Neural cell (in vitro differentiated cells): ENCODE measurements at regions not wholly inside any gene's neighbourhood (a gene's known extent, or its start where the extent isn't known, plus 50 kb on each side); places are given as distances from the start of the nearest gene placed in this dataset.

ENCODE experiments used
- H2AFZ ChIP-seq: fragments of 200-600, 300-800 bp; sonication (generic), shearing (Covaris generic); 2 replicates; pipeline ENCODE4 v1.6.0; 2014; ENCODE audit warnings: low read depth, mild to moderate bottlenecking, antibody characterized with exemption, low read length, moderate library complexity
- H3F3A ChIP-seq: fragments of 200-600 bp; shearing (Covaris generic); 2 replicates; pipeline ENCODE4 v1.6.1; 2016; ENCODE audit warnings: mild to moderate bottlenecking, moderate library complexity, mixed read lengths, antibody characterized with exemption, low read length; ENCODE audit not compliant: insufficient read depth, poor library complexity, severe bottlenecking
- H3K27ac ChIP-seq: fragments of 200-600, 300-800 bp; sonication (generic), shearing (Covaris generic); 2 replicates; pipeline ENCODE4 v1.5.1; 2014; ENCODE audit warnings: mild to moderate bottlenecking, low read length, moderate library complexity
- H3K27me3 ChIP-seq: fragments of 300-800, 200-600 bp; sonication (generic), shearing (Covaris generic); 2 replicates; pipeline ENCODE4 v1.6.0; 2014; ENCODE audit warnings: mild to moderate bottlenecking, low read depth, low read length, moderate library complexity; ENCODE audit not compliant: insufficient read depth
- H3K36me3 ChIP-seq: fragments of 300-800, 200-600 bp; sonication (generic), shearing (Covaris generic); 2 replicates; pipeline ENCODE4 v1.5.1; 2014; ENCODE audit warnings: mild to moderate bottlenecking, antibody characterized with exemption, low read length, moderate library complexity; ENCODE audit not compliant: insufficient read depth
- H3K4me2 ChIP-seq: fragments of 300-800, 200-600 bp; sonication (generic), shearing (Covaris generic); 2 replicates; pipeline ENCODE4 v1.6.0; 2014; ENCODE audit warnings: mild to moderate bottlenecking, low read length
- H3K4me3 ChIP-seq: fragments of 300-800, 200-600 bp; sonication (generic), shearing (Covaris generic); 2 replicates; pipeline ENCODE4 v1.5.1; 2014; ENCODE audit warnings: mild to moderate bottlenecking, low read length, moderate library complexity
- H3K79me2 ChIP-seq: fragments of 200-600 bp; shearing (Covaris generic); replicated peaks from 2 replicates; pipeline ENCODE4 v1.6.0; 2014; ENCODE audit warnings: mild to moderate bottlenecking, low read length, moderate library complexity; ENCODE audit not compliant: insufficient read depth
- H3K9ac ChIP-seq: fragments of 300-800, 200-600 bp; sonication (generic), shearing (Covaris generic); 2 replicates; pipeline ENCODE4 v1.6.1; 2016; ENCODE audit warnings: mild to moderate bottlenecking, low read length, mixed read lengths
- H3K9me2 ChIP-seq: fragments of 200-600 bp; shearing (Covaris generic); 2 replicates; pipeline ENCODE4 v1.6.1; 2016; ENCODE audit warnings: mild to moderate bottlenecking, low read length, mixed read lengths; ENCODE audit not compliant: insufficient read depth
- H3K9me3 ChIP-seq: fragments of 200-600, 300-800 bp; sonication (generic), shearing (Covaris generic); 2 replicates; pipeline ENCODE4 v1.6.1; 2016; ENCODE audit warnings: mild to moderate bottlenecking, mixed run types, low read length, moderate library complexity, mixed read lengths
- H4K20me1 ChIP-seq: fragments of 200-600 bp; shearing (Covaris generic); 2 replicates; pipeline ENCODE4 v1.6.1; 2016; ENCODE audit warnings: mild to moderate bottlenecking, mixed run types; ENCODE audit not compliant: insufficient read depth
- EP300 ChIP-seq: fragments of 450-650 bp; conservative IDR thresholded peaks from 2 replicates; pipeline ENCODE4 v1.6.1; 2014; ENCODE audit warnings: antibody characterized with exemption, mild to moderate bottlenecking, moderate library complexity; ENCODE audit not compliant: poor library complexity, severe bottlenecking
- EZH2 ChIP-seq: fragments of 200-600, 300-800 bp; shearing (Covaris generic), sonication (generic); IDR thresholded peaks from 2 replicates; pipeline ENCODE4 v1.6.1; 2014; ENCODE audit warnings: antibody characterized with exemption, low read length, borderline replicate concordance, mild to moderate bottlenecking; ENCODE audit not compliant: insufficient read depth, poor library complexity, severe bottlenecking
- MXI1 ChIP-seq: fragments of 450-650 bp; conservative IDR thresholded peaks from 2 replicates; pipeline ENCODE4 v1.6.1; 2014; ENCODE audit warnings: antibody characterized with exemption, mild to moderate bottlenecking; ENCODE audit not compliant: poor library complexity, severe bottlenecking
- POLR2AphosphoS5 ChIP-seq: IDR thresholded peaks from 2 replicates; pipeline ENCODE4 v1.6.1; 2012
- RAD21 ChIP-seq: fragments of 450-650 bp; conservative IDR thresholded peaks from 2 replicates; pipeline ENCODE4 v1.6.1; 2014; ENCODE audit warnings: antibody characterized with exemption, mild to moderate bottlenecking, moderate library complexity
- REST ChIP-seq: IDR thresholded peaks from 2 replicates; pipeline ENCODE4 v1.6.1; 2012; ENCODE audit warnings: borderline replicate concordance
- SMC3 ChIP-seq: fragments of 450-650 bp; conservative IDR thresholded peaks from 2 replicates; pipeline ENCODE4 v1.6.1; 2014; ENCODE audit warnings: antibody characterized with exemption, mild to moderate bottlenecking, moderate library complexity; ENCODE audit not compliant: poor library complexity
- TAF1 ChIP-seq: IDR thresholded peaks from 2 replicates; pipeline ENCODE4 v1.6.1; 2012; ENCODE audit warnings: low read depth
- TF ChIP-seq, protein P1 (sequence below): fragments of 450-650 bp; IDR thresholded peaks from 2 replicates; pipeline ENCODE4 v1.5.1; 2014; ENCODE audit warnings: antibody characterized with exemption, mild to moderate bottlenecking, moderate library complexity; ENCODE audit not compliant: poor library complexity, severe bottlenecking

GRCh38 chr18:41490861-41491260 lies 464.2 kb upstream of the PIK3C3 start:
- TF ChIP-seq SMC3 (no peak), RAD21 (no peak), MXI1 (no peak), POLR2AphosphoS5 (no peak), TAF1 (no peak), REST (no peak), EP300 (no peak), EZH2 (no peak)
- TF ChIP-seq, protein P1, sequence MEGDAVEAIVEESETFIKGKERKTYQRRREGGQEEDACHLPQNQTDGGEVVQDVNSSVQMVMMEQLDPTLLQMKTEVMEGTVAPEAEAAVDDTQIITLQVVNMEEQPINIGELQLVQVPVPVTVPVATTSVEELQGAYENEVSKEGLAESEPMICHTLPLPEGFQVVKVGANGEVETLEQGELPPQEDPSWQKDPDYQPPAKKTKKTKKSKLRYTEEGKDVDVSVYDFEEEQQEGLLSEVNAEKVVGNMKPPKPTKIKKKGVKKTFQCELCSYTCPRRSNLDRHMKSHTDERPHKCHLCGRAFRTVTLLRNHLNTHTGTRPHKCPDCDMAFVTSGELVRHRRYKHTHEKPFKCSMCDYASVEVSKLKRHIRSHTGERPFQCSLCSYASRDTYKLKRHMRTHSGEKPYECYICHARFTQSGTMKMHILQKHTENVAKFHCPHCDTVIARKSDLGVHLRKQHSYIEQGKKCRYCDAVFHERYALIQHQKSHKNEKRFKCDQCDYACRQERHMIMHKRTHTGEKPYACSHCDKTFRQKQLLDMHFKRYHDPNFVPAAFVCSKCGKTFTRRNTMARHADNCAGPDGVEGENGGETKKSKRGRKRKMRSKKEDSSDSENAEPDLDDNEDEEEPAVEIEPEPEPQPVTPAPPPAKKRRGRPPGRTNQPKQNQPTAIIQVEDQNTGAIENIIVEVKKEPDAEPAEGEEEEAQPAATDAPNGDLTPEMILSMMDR, result no peak
- no peaks in the 10 kb centered on the region for H4K20me1 ChIP-seq

DNA sequence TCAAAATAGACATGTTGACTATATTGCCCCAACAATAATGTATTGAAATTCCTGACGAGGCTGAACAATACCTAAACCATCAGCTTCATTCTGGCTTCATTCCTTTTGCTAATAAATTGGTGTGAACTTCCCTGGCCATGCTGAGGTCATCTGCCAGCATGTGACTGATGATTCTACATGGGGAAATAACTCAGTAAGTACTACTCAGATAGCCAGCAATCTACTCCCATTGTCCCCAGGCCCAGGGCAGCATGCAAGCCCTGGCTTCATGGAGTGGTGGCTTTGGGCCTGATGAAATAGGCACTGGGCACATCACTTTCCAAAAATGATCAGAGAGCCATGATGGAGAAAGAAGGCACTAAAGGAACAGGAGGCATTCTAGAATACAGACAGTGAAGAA lies 468.5 kb upstream of the PIK3C3 start:
- no peaks in the 10 kb centered on the region for H3K36me3 ChIP-seq
- H3K9me2 ChIP-seq, result no peaks in the 10 kb centered on the region
- no peak overlapping the region for H3K27ac ChIP-seq
- H3F3A ChIP-seq, result no peaks in the 10 kb centered on the region
- no peak overlapping the region for H3K9ac ChIP-seq
- H3K4me3 ChIP-seq, result no peak overlapping the region
- H3K79me2 ChIP-seq, result no peaks in the 10 kb centered on the region
- no peak for TF ChIP-seq SMC3
- no peak for TF ChIP-seq POLR2AphosphoS5
- no peak for TF ChIP-seq REST
- TF ChIP-seq, protein P1, result no peak
- no peak for TF ChIP-seq EP300
- no peak for TF ChIP-seq TAF1
- H2AFZ ChIP-seq, result no peak overlapping the region
- no peaks in the 10 kb centered on the region for H3K9me3 ChIP-seq
- no peak overlapping the region for H3K4me2 ChIP-seq
- no peaks in the 10 kb centered on the region for H3K27me3 ChIP-seq
- no peaks in the 10 kb centered on the region for H4K20me1 ChIP-seq

More at GRCh38 chr18:41490861-41491260, 464.2 kb upstream of the PIK3C3 start:
- Histone ChIP-seq H3K9me3 (no peaks in the 10 kb centered on the region), H3K9me2 (no peaks in the 10 kb centered on the region), H3F3A (no peaks in the 10 kb centered on the region), H3K9ac (no peak overlapping the region), H2AFZ (no peak overlapping the region), H3K79me2 (no peaks in the 10 kb centered on the region), H3K4me2 (no peak overlapping the region), H3K4me3 (no peak overlapping the region), H3K27ac (no peak overlapping the region), H3K36me3 (no peaks in the 10 kb centered on the region), H3K27me3 (no peaks in the 10 kb centered on the region)
